HS-5 (cell line): ENCODE measurements at regions not wholly inside any gene's neighbourhood (a gene's known extent, or its start where the extent isn't known, plus 50 kb on each side); places are given as distances from the start of the nearest gene placed in this dataset.

ENCODE experiments used
- DNase-seq: peaks from one replicate; pipeline ENCODE4 v3.0.0-alpha.2; 2012; ENCODE audit warnings: low read depth

DNA sequence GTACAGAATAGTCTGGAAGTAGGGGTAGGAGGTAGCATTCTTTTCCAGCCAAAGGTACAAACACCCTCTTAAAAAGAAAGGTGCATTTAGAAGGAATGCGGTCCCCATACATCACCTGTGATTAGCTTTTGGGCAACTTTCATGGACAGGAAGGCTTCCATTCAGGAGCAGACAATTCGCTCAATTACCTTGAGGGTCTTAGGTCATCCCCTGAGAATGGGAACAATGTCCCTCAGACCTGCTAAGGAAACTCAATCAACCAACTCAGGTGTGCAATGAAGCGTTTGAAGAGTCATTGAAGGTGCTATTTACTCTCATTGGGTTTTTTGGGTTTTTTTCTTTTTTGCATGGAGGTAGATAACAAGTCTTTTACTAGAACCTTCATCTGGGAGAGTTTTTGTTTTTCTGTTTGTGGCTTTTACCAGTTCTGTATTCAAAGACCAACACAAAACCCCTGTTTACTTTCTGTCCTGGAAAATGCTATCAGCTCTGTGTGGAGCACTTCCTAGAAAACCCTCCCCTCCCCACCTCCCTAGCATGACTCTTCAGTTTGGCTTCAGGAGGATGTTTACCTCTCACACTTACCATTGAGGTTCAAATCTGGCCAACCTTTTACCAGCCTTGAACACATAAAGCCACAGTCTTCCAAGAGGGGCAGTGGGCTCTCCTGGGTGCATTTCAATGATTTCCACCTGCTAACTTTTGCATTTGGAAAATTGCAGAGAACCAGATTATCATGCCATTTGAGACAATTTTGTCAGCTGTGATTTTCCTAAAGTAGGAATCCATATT lies 271.2 kb upstream of the PRDM1 start:
- no peak for DNase-seq

DNA sequence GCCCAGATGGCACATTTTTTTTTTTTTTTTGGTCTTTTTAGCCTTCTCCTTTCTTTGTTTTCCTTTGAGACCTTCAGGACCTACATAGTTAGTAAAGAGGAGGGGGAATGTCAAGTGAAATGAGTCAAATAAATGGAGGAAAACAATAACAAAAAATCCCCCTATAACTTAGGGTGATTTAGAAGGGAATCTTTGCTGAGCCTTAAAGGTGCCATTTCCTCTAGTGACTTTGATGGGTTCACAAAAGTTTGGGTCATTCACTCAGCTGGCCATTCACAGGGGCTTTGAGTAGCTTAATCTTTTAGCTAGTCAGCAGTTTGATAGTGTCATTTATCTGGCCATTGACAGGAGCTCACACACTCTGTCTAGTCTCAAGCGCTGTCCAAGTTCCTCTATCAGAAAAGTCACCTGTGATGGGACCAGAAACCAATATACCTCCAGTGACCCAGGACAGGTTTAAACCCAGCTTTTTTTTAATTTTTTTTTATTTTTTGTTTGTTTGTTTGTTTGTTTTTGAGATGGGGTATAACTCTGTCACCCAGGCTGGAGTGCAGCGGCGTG lies 275.1 kb upstream of the PRDM1 start:
- no peak for DNase-seq

DNA sequence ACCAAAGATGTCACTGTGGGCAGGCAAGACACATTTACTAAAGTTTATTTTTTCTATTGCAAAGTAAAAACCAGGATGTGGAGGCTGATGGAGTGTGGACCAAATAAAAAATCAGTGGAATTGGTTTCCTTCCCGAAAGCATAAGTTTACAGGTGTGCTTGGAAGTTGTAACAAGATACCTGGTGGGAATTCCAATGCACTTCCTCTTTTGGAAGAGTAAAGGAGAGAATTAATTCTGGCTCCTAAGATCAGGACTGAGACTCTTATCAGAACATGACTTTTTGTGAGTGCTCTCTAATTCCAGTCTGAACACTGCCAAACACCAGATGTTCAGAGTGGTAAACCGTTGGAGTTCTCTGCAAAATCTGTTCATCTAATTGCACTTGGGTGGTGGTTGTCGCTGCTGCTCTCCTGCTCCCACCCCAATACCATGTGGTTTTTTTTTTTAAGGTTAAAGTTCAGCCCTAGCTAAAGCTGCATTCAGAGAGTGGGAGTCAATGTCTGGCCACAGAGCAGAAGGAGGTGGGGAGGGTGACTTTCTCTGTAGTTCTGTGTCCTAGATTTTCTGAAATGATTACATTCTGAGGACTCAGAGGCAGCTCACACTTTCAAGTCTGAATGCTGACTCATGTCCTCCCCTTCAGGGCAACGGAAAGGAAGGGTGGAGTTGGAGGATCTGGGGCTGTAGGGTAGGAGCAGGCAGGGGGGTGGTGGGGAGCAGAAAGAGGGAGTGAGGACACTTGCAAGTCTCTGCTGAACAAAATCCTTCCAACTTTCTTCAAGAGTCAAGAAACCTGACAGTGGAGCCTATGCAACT lies 275.8 kb upstream of the PRDM1 start:
- peak; percentile 72 for DNase-seq

DNA sequence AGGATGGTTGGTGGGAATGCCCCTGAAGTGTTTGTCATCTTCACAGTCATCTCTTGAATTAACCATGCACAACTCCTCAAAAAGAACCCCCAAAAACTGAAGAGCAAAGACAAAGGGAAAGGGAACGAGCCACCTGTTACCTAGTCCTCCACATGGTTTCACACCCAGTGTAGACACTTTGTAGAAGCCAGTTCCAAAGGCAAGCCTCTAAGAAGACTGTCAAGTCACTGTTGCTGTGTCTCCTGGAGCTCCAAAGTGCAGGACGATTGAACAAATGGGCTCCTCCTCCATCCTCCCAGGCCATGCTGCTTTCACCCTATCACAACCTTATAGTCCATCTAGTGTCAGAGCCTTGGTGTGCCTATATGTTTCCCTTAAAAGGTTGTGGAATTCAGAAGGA lies 277.6 kb upstream of the PRDM1 start:
- DNase-seq, result no peak

DNA sequence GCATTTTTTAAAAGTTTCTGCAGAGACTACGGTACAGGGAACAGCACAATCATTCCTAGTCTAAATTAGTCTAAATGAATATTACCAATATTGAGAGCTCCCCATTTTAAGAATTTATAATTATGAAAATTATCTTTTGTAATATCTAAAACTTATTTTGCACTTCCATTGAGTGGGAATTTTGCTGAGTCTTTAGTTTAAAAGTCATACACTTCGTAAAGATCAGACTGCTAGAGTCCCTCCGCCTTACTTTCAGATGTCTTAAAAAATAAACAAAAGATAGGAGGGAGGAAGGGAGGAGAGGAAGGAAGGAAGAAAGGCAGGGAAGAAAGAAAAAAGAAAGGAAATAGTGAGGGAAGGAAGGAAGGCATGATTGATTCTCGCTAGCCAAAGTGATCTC lies 278.2 kb upstream of the PRDM1 start:
- no peak for DNase-seq

DNA sequence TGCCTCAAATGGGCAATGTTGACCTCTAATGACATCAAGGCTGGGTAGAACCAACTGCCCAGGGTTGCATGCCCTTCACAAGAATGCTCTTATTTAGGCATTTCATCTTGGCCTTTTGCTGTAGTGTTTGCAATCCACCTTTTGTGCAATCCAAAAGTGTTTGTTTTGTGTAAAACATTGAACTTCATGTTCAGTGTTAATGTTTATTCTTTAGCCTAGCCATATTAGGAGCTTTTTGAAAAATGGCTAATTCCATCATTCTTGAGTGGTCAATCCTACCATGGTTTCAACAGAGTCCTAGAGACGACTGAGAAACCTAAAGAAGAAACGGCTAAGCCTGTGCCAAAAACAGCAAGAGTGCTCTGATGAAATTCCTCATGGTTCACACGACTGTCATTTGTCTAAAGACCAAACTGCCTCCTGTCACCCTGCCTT lies 279.6 kb upstream of the PRDM1 start:
- DNase-seq, result no peak

DNA sequence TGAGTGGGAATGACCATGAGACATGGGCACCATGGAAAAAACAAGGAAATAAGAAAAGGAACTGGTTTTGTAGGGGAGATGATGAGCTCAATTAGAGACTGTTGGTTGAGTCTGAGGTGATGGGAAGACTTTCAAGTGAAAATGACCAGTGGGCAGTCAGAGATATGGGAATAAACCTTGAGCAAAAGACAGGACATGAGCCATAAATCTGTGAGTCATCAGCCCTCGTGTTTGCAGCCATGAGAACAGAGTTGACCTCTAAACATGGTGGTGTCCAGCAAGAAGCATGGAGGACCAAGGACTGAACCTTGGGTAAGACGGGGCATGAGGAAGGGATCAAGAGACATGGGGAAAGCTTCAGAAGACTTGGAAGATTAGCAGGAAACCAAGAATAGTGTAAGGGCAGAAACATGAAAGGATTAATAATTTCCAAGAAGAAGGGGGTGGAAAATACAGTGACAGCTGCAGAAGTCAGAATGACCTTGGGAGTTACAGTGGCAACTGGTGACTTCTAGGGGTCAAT lies 280.6 kb upstream of the PRDM1 start:
- DNase-seq, result no peak

DNA sequence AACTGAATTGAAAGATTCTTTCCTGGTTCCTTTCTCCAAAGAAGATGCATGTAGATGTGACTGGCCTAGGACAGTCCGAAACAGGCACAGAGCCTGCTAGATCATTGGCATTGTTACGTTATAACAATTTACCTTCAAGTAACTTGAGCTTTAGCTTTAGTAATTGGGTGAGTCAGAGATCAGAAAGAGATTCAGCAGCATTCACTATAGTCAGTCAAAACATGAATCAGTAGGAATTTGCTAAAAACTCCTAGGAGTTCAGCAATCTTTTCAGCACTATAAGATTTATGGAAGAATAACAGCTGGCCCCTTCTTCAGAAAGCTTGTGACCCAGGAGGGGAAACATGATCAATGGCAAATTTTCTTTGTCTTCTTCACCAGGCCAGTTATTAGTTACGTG lies 281.7 kb upstream of the PRDM1 start:
- DNase-seq, result peak; percentile 60

DNA sequence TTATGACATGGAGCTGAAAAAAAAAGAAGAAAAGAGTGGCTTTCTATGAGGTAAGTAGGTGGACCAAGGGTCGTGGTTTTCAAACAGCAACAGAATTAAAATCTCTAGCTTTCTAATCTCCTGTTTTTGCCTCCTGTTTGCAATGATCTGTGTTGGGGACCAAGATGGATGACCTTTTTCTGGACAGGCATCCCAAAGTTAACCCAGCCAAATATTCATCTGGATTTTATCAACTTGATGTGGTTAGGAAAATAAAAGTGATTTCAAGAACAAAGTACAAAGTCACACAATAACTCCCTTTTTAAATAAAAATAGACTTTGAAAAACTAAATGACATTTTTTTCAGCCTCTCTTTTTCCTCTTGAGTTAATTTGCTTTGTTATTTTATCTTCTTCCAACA lies 282.1 kb upstream of the PRDM1 start:
- DNase-seq, result no peak

DNA sequence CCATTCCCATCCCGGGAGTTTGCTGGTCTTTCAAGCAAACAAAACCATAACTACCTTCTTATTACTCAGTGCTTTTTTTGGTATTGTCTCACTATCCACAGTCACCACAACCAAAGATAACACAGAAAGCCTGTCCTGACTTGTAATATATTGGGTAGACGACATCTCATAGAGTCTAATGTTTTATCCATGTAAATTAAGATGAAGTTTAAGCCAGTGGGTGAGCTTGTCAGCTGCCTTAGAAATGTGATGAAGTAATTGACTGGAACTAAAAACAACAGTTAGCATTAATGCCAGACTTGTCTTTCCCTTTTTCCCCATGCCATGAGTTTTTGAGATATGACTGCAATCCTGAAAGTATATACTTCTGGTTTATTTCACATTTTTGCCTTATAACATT lies 282.7 kb upstream of the PRDM1 start:
- DNase-seq, result no peak

DNA sequence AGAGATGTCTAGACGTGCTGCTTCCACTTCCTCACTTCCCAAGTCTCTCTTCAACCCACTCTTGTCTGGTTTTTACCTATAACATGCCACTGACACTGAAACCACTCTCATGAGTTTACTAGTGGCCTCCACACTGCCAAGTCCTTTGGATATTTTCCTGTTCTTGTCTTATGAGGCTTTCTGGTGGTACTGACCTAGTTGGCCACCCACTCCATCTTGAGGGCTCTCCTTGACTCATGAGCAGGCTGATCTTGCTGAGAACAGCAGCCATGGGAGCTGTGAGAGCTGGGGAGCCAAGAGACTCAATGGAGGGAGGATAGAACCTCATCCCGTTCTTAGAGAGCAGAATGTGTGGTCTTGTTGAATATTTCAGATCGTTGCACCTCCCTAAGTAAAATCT lies 283.4 kb upstream of the PRDM1 start:
- no peak for DNase-seq

DNA sequence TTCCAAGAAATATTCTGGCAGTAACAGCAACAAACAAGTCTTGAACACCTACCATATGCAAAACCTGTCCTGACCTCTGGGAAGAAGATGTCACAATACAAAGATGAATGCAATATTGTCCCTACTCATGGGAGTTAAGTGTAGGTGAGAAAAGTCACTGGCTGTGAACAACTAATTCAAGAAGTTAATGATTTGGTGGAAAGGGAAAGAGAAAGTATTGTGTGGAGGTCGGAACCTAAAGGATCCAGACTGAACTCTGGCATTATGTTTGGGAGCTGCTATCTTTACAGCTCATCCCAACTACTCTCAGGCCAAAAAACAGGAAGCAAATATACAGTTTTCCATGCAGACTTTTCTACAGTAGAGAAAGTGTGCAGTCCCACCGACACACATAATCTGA lies 285.3 kb upstream of the PRDM1 start:
- DNase-seq, result no peak

DNA sequence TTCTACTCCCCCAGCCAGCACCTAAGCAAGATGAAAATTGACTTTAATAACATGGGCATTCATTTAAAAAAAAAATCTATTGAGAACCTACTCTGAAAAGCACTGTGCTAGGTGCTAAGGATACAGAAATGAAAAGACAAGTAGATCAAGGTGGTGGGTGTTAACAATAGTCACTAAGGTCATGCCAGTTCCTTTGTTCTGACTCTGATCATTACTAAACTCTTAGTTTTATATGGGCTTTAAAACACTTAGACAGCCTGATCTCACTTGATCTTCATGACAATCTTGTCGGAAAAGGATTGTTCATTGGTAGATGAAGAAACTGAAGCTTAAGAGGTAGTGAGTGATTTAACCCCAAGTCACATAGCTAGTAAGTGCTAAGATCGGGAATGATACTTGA lies 285.7 kb upstream of the PRDM1 start:
- DNase-seq, result no peak

DNA sequence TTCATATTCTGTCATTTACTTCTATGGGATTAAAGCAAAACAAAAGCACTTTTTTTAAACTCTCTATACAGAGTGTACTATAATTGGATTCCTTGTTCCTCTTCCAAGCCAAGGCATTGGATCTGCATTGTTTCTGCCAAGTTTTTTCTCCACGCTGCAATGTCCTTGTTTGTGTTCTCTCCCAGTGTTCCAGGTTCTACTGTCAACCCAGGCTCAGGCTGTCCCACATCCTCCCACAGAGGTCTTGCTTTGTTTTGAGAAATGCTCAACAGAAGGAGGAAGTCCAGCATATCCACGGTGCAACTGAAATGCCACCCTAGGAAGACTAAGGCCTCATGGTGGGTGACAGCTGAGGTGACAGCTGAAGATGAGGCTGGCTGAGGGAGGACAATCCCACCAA lies 287.1 kb upstream of the PRDM1 start:
- DNase-seq, result no peak

DNA sequence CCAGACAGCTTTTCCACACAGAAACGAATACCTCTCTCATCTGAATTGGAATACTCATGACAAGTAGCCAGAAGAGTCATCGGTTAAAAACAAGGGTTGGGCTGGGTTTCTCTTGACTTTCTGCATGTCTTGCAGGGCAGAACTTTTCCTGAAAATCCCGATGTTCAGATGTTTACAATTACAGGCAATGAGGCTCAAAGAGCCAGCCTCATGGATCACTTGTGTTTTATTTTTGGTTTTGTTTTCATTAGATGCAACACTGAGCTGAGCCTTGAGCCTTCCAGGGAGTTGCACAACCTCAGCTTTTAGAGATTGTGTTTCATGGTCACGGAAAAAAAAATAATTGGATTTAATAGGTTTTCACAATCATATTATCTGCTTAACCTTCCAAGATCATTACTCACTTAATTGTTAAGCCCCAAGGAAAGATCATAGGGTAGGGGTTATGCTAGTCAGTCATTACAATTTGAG lies 288.1 kb upstream of the PRDM1 start:
- DNase-seq, result no peak

DNA sequence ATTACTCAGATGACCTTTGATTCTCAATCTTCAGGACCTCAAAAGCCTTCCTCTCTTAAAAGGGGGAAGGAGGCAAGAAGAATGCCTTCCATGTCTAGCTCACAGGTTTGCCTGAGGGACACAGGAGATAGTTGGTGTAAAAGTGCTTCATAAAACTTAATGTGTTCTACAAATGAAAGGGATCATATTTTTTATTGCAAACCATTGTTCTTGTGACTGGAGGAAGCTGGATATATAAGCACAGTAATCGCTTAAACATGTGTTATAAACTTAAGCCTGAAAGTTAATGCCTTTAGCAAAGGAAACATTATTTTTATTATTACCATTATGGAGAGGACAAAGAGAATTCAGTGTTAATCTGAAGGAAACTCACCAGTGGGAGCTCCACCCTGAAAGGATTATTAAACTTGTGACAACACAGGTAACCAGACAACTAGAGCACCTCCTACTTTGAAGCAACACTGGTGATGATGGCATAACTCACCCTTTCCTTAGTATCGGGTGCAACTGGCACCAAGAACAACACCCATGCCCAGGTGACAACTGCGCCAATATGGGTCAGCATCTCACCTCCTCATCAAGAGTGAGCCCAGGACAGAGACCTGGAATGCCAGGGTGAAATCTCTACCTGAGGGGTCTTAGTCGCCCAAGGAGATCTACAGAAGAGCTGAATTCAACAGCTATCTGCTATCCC lies 288.7 kb upstream of the PRDM1 start:
- no peak for DNase-seq

DNA sequence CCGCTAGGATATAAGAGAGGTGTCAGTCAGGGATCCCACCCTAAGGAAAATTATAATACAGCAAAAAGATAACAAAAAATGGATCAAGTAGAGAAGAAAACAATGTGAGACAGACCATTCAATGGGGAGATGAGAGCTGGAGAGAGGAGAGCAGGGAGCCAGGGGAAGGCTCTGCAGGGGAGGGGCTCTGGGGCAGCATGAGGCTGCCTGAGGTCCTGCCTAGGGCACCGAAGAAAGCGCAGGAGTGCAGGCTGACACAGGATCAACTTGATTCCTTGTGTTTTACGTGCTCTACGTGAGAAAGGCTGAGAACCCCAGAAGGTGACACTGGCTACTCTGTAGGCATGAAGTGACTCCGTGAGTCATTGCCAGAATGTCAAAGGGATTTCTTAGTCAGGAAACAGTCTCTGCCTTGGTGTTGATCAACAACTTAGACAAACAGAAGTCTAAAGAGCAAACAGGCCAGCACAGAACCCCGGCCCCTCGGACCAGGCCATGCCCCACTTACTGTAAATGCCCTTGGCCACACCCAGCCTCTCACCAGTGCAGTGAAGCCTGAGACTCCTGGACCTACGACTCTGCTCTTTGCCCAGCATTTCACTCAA lies 290.1 kb upstream of the PRDM1 start:
- no peak for DNase-seq

DNA sequence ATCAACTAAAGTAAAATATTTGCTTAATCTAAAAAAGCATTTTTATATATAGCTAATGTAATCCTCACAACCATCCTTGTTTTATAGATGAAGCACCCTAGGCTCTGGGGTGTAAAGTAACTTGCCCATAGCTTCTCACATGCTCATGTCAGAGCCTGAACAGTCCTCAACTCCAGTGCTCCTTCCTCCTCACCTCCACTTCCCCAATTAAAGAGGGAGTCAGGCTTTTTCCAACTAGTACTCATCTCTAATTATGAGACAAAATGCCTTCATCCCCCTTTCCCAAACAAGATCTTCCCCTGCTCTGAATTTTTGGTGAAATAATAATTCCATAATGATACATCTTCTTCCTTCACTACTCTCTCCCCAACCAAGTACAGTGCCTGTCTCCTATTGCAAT lies 290.8 kb upstream of the PRDM1 start:
- DNase-seq, result no peak

DNA sequence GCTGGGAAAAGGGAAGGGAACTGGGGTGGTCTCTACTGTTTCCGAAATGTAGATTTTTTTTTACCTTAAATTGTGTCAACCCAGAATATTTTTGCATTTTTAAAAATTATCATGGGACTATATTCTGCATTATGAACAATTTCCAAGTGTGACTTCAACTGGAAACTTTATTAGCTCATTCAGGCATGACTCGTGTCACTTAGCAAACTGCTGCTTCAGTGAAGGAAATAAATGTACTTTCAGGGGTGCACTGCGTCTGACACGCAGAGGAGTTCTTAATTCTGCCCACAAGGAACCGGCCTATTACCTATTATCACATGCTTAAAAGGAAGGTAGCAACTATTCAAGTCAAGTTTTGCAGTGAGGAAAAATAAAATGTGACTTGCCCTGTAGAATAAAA lies 291.3 kb upstream of the PRDM1 start:
- no peak for DNase-seq

DNA sequence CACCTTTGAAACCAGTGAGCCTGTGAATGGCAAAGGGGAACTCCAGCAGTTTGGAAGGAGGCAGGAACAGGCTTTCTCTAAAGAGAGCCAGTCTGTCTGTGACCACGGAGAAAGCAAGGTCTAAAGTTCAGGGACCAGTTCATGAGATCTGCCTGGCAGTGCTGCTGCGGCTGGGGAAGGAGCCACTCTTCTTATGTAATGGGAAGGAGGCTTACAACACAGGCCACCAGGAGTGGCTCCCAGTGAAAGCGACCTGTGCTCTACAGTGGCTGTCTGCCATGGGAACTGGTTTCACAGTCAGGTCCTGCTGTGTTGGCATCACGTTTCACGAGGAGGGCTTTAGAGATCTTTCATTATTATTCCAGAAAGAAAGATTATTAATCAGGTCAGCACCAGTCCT lies 291.9 kb upstream of the PRDM1 start:
- DNase-seq, result no peak

DNA sequence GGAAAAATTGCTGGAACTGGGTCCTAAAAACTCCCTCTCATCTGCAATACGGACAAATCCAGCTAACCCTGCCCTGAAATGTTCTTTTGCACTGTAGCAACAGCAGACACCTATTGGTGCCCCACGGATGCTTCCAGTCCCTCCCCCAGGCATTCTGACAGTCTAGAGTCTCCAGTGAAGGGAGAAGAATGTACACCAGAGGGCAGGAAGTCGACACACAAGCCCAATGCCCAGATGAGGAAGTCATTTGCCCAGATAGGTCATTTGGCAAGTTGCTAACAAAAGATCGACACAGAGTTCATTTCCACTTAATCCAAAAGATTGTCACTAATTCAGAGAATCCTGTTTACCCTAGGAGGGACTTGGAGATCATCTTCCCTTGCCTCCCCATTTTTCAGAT lies 293.0 kb upstream of the PRDM1 start:
- DNase-seq, result no peak
